Neural cell (in vitro differentiated cells): ENCODE measurements at regions not wholly inside any gene's neighbourhood (a gene's known extent, or its start where the extent isn't known, plus 50 kb on each side); places are given as distances from the start of the nearest gene placed in this dataset.

Source experiments
- H2AFZ ChIP-seq: fragments of 200-600, 300-800 bp; sonication (generic), shearing (Covaris generic); 2 replicates; pipeline ENCODE4 v1.6.0; 2014; ENCODE audit warnings: low read depth, mild to moderate bottlenecking, antibody characterized with exemption, low read length, moderate library complexity
- H3F3A ChIP-seq: fragments of 200-600 bp; shearing (Covaris generic); 2 replicates; pipeline ENCODE4 v1.6.1; 2016; ENCODE audit warnings: mild to moderate bottlenecking, moderate library complexity, mixed read lengths, antibody characterized with exemption, low read length; ENCODE audit not compliant: insufficient read depth, poor library complexity, severe bottlenecking
- H3K27ac ChIP-seq: fragments of 200-600, 300-800 bp; sonication (generic), shearing (Covaris generic); 2 replicates; pipeline ENCODE4 v1.5.1; 2014; ENCODE audit warnings: mild to moderate bottlenecking, low read length, moderate library complexity
- H3K27me3 ChIP-seq: fragments of 300-800, 200-600 bp; sonication (generic), shearing (Covaris generic); 2 replicates; pipeline ENCODE4 v1.6.0; 2014; ENCODE audit warnings: mild to moderate bottlenecking, low read depth, low read length, moderate library complexity; ENCODE audit not compliant: insufficient read depth
- H3K36me3 ChIP-seq: fragments of 300-800, 200-600 bp; sonication (generic), shearing (Covaris generic); 2 replicates; pipeline ENCODE4 v1.5.1; 2014; ENCODE audit warnings: mild to moderate bottlenecking, antibody characterized with exemption, low read length, moderate library complexity; ENCODE audit not compliant: insufficient read depth
- H3K4me2 ChIP-seq: fragments of 300-800, 200-600 bp; sonication (generic), shearing (Covaris generic); 2 replicates; pipeline ENCODE4 v1.6.0; 2014; ENCODE audit warnings: mild to moderate bottlenecking, low read length
- H3K4me3 ChIP-seq: fragments of 300-800, 200-600 bp; sonication (generic), shearing (Covaris generic); 2 replicates; pipeline ENCODE4 v1.5.1; 2014; ENCODE audit warnings: mild to moderate bottlenecking, low read length, moderate library complexity
- H3K79me2 ChIP-seq: fragments of 200-600 bp; shearing (Covaris generic); replicated peaks from 2 replicates; pipeline ENCODE4 v1.6.0; 2014; ENCODE audit warnings: mild to moderate bottlenecking, low read length, moderate library complexity; ENCODE audit not compliant: insufficient read depth
- H3K9ac ChIP-seq: fragments of 300-800, 200-600 bp; sonication (generic), shearing (Covaris generic); 2 replicates; pipeline ENCODE4 v1.6.1; 2016; ENCODE audit warnings: mild to moderate bottlenecking, low read length, mixed read lengths
- H3K9me2 ChIP-seq: fragments of 200-600 bp; shearing (Covaris generic); 2 replicates; pipeline ENCODE4 v1.6.1; 2016; ENCODE audit warnings: mild to moderate bottlenecking, low read length, mixed read lengths; ENCODE audit not compliant: insufficient read depth
- H3K9me3 ChIP-seq: fragments of 200-600, 300-800 bp; sonication (generic), shearing (Covaris generic); 2 replicates; pipeline ENCODE4 v1.6.1; 2016; ENCODE audit warnings: mild to moderate bottlenecking, mixed run types, low read length, moderate library complexity, mixed read lengths
- H4K20me1 ChIP-seq: fragments of 200-600 bp; shearing (Covaris generic); 2 replicates; pipeline ENCODE4 v1.6.1; 2016; ENCODE audit warnings: mild to moderate bottlenecking, mixed run types; ENCODE audit not compliant: insufficient read depth
- EP300 ChIP-seq: fragments of 450-650 bp; conservative IDR thresholded peaks from 2 replicates; pipeline ENCODE4 v1.6.1; 2014; ENCODE audit warnings: antibody characterized with exemption, mild to moderate bottlenecking, moderate library complexity; ENCODE audit not compliant: poor library complexity, severe bottlenecking
- EZH2 ChIP-seq: fragments of 200-600, 300-800 bp; shearing (Covaris generic), sonication (generic); IDR thresholded peaks from 2 replicates; pipeline ENCODE4 v1.6.1; 2014; ENCODE audit warnings: antibody characterized with exemption, low read length, borderline replicate concordance, mild to moderate bottlenecking; ENCODE audit not compliant: insufficient read depth, poor library complexity, severe bottlenecking
- MXI1 ChIP-seq: fragments of 450-650 bp; conservative IDR thresholded peaks from 2 replicates; pipeline ENCODE4 v1.6.1; 2014; ENCODE audit warnings: antibody characterized with exemption, mild to moderate bottlenecking; ENCODE audit not compliant: poor library complexity, severe bottlenecking
- POLR2AphosphoS5 ChIP-seq: IDR thresholded peaks from 2 replicates; pipeline ENCODE4 v1.6.1; 2012
- RAD21 ChIP-seq: fragments of 450-650 bp; conservative IDR thresholded peaks from 2 replicates; pipeline ENCODE4 v1.6.1; 2014; ENCODE audit warnings: antibody characterized with exemption, mild to moderate bottlenecking, moderate library complexity
- SMC3 ChIP-seq: fragments of 450-650 bp; conservative IDR thresholded peaks from 2 replicates; pipeline ENCODE4 v1.6.1; 2014; ENCODE audit warnings: antibody characterized with exemption, mild to moderate bottlenecking, moderate library complexity; ENCODE audit not compliant: poor library complexity
- TAF1 ChIP-seq: IDR thresholded peaks from 2 replicates; pipeline ENCODE4 v1.6.1; 2012; ENCODE audit warnings: low read depth
- TF ChIP-seq, protein P1 (sequence below): IDR thresholded peaks from 2 replicates; pipeline ENCODE4 v1.6.1; 2012; ENCODE audit warnings: borderline replicate concordance
- TF ChIP-seq, protein P2 (sequence below): fragments of 450-650 bp; IDR thresholded peaks from 2 replicates; pipeline ENCODE4 v1.5.1; 2014; ENCODE audit warnings: antibody characterized with exemption, mild to moderate bottlenecking, moderate library complexity; ENCODE audit not compliant: poor library complexity, severe bottlenecking

DNA sequence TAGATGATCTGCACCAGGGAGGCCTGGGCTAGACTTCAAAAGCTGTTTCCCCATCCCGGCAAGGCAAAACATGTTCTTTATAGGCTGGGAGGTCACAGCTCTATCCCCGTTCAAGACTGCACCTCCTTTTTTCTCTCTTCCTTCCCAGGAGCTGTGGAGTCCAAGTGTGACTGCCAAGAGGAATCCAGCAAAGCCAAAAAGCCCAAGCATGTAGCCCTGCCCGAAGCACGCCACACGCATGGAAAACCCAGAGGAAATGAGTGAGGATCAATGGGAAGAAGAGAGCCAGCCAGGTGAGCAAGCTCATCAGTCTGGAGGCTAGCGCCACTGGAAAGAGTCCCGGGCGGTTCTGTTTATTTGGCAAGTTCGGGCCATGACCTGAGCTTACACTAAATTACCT lies 240.4 kb downstream of the PRL start:
- no peaks in the 10 kb centered on the region for H3K27me3 ChIP-seq
- H3K36me3 ChIP-seq: no peaks in the 10 kb centered on the region
- TF ChIP-seq, protein P1, sequence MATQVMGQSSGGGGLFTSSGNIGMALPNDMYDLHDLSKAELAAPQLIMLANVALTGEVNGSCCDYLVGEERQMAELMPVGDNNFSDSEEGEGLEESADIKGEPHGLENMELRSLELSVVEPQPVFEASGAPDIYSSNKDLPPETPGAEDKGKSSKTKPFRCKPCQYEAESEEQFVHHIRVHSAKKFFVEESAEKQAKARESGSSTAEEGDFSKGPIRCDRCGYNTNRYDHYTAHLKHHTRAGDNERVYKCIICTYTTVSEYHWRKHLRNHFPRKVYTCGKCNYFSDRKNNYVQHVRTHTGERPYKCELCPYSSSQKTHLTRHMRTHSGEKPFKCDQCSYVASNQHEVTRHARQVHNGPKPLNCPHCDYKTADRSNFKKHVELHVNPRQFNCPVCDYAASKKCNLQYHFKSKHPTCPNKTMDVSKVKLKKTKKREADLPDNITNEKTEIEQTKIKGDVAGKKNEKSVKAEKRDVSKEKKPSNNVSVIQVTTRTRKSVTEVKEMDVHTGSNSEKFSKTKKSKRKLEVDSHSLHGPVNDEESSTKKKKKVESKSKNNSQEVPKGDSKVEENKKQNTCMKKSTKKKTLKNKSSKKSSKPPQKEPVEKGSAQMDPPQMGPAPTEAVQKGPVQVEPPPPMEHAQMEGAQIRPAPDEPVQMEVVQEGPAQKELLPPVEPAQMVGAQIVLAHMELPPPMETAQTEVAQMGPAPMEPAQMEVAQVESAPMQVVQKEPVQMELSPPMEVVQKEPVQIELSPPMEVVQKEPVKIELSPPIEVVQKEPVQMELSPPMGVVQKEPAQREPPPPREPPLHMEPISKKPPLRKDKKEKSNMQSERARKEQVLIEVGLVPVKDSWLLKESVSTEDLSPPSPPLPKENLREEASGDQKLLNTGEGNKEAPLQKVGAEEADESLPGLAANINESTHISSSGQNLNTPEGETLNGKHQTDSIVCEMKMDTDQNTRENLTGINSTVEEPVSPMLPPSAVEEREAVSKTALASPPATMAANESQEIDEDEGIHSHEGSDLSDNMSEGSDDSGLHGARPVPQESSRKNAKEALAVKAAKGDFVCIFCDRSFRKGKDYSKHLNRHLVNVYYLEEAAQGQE: no peak
- no peak for TF ChIP-seq MXI1
- TF ChIP-seq EP300: no peak
- TF ChIP-seq SMC3: no peak
- no peak for TF ChIP-seq EZH2
- no peak for TF ChIP-seq POLR2AphosphoS5
- TF ChIP-seq TAF1: no peak
- TF ChIP-seq, protein P2, sequence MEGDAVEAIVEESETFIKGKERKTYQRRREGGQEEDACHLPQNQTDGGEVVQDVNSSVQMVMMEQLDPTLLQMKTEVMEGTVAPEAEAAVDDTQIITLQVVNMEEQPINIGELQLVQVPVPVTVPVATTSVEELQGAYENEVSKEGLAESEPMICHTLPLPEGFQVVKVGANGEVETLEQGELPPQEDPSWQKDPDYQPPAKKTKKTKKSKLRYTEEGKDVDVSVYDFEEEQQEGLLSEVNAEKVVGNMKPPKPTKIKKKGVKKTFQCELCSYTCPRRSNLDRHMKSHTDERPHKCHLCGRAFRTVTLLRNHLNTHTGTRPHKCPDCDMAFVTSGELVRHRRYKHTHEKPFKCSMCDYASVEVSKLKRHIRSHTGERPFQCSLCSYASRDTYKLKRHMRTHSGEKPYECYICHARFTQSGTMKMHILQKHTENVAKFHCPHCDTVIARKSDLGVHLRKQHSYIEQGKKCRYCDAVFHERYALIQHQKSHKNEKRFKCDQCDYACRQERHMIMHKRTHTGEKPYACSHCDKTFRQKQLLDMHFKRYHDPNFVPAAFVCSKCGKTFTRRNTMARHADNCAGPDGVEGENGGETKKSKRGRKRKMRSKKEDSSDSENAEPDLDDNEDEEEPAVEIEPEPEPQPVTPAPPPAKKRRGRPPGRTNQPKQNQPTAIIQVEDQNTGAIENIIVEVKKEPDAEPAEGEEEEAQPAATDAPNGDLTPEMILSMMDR: no peak
- TF ChIP-seq RAD21: no peak
- no peaks in the 10 kb centered on the region for H3K9me2 ChIP-seq
- no peak overlapping the region for H3K27ac ChIP-seq
- H4K20me1 ChIP-seq: no peaks in the 10 kb centered on the region
- H3F3A ChIP-seq: no peaks in the 10 kb centered on the region
- H2AFZ ChIP-seq: no peak overlapping the region
- H3K4me3 ChIP-seq: no peak overlapping the region
- no peaks in the 10 kb centered on the region for H3K79me2 ChIP-seq
- H3K9me3 ChIP-seq: no peaks in the 10 kb centered on the region
- H3K9ac ChIP-seq: no peak overlapping the region
- no peak overlapping the region for H3K4me2 ChIP-seq

DNA sequence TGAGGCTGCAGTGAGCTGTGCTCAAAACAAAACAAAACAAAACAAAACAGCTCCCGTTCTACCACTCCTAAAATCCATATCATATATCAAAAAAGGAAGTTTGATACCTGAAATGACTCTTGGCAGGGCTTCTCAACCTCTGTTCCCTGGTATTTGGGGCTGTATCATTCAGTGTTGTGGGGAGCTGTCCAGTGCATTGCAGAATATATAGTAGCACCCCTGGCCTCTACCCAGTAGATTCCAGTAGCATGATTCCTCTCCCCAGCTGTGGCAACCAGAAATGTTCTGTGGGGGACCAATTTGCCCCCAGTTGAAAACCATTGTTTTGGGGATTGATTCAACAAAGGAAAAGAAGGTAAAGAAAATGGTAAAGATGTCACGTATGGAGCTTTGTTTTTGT lies 238.9 kb downstream of the PRL start:
- Histone ChIP-seq H3K9ac (no peak overlapping the region), H3K27ac (no peak overlapping the region), H3K4me2 (no peak overlapping the region), H2AFZ (no peak overlapping the region), H3K4me3 (no peak overlapping the region), H3F3A (no peaks in the 10 kb centered on the region), H3K27me3 (no peaks in the 10 kb centered on the region), H3K36me3 (no peaks in the 10 kb centered on the region), H3K9me3 (no peaks in the 10 kb centered on the region), H4K20me1 (no peaks in the 10 kb centered on the region), H3K79me2 (no peaks in the 10 kb centered on the region), H3K9me2 (no peaks in the 10 kb centered on the region)
- TF ChIP-seq SMC3 (no peak), MXI1 (no peak), EP300 (no peak), TAF1 (no peak), RAD21 (no peak), POLR2AphosphoS5 (no peak)
- TF ChIP-seq, protein P2: no peak
- TF ChIP-seq, protein P1: no peak
